Glomerular visceral epithelial cell (primary cell): ENCODE measurements at regions not wholly inside any gene's neighbourhood (a gene's known extent, or its start where the extent isn't known, plus 50 kb on each side); places are given as distances from the start of the nearest gene placed in this dataset.

Experiments
- DNase-seq: peaks from one replicate; pipeline ENCODE4 v3.0.0-alpha.2; 2016; ENCODE audit errors: extremely low spot score

GRCh38 chr21:24369746-24370145 lies 1237.5 kb downstream of the MRPL39 start:
- DNase-seq = no peak

GRCh38 chr21:24369278-24369677 lies 1238.0 kb downstream of the MRPL39 start:
- DNase-seq = no peak

GRCh38 chr21:24367936-24368335 lies 1239.3 kb downstream of the MRPL39 start:
- no peak for DNase-seq

GRCh38 chr21:24353492-24353891 lies 1253.8 kb downstream of the MRPL39 start:
- no peak for DNase-seq

- no peak for DNase-seq
These were observed 1267.9 kb downstream of the MRPL39 start for GRCh38 chr21:24339406-24339805.

- DNase-seq = no peak
These were observed 1270.8 kb downstream of the MRPL39 start for GRCh38 chr21:24336491-24336890.

GRCh38 chr21:24323536-24323935 lies 1283.7 kb downstream of the MRPL39 start:
- no peak for DNase-seq

GRCh38 chr21:24316277-24316922 lies 1290.9 kb downstream of the MRPL39 start:
- no peak for DNase-seq

- DNase-seq = no peak
These were observed 1296.5 kb downstream of the MRPL39 start for GRCh38 chr21:24310788-24311187.

GRCh38 chr21:24308183-24308582 lies 1299.1 kb downstream of the MRPL39 start:
- DNase-seq = no peak

GRCh38 chr21:24302400-24302799 lies 1304.9 kb downstream of the MRPL39 start:
- DNase-seq = no peak

- DNase-seq = no peak
These were observed 1309.2 kb downstream of the MRPL39 start for GRCh38 chr21:24298040-24298439.

GRCh38 chr21:24294171-24294570 lies 1313.1 kb downstream of the MRPL39 start:
- DNase-seq = no peak

GRCh38 chr21:24290151-24290833 lies 1317.0 kb downstream of the MRPL39 start:
- no peak for DNase-seq

- DNase-seq = no peak
These were observed 1317.7 kb downstream of the MRPL39 start for GRCh38 chr21:24289539-24289938.

- DNase-seq = no peak
These were observed 1326.7 kb downstream of the MRPL39 start for GRCh38 chr21:24280596-24280995.

- DNase-seq = no peak
These were observed 1328.6 kb downstream of the MRPL39 start for GRCh38 chr21:24278711-24279110.

- DNase-seq = no peak
These were observed 1331.1 kb downstream of the MRPL39 start for GRCh38 chr21:24276204-24276603.

- no peak for DNase-seq
These were observed 1331.7 kb downstream of the MRPL39 start for GRCh38 chr21:24275616-24276015.

GRCh38 chr21:24272521-24272938 lies 1334.8 kb downstream of the MRPL39 start:
- no peak for DNase-seq

- DNase-seq = no peak
These were observed 1341.3 kb downstream of the MRPL39 start for GRCh38 chr21:24265987-24266386.

- no peak for DNase-seq
These were observed 1346.5 kb downstream of the MRPL39 start for GRCh38 chr21:24260751-24261150.

GRCh38 chr21:24259241-24259640 lies 1348.0 kb downstream of the MRPL39 start:
- DNase-seq = no peak

- DNase-seq = no peak
These were observed 1351.7 kb downstream of the MRPL39 start for GRCh38 chr21:24255591-24255990.
